ENCODE measurements at regions not wholly inside any gene's neighbourhood (a gene's known extent, or its start where the extent isn't known, plus 50 kb on each side); places are given as distances from the start of the nearest gene placed in this dataset.

GRCh38 chr5:124055751-124056150 is 543.8 kb downstream of the CSNK1G3 start:
- POLR2A ChIA-PET (ENCODE audit: partially characterized antibody) = no interaction called here
- Histone ChIP-seq H3K27ac (ENCODE audit: low read depth, low read length) (no peak overlapping the region), H3K27me3 (replicated peaks in 1 of 4; ENCODE audit: control insufficient read depth in 3 of 4, extremely low read depth in 1 of 4, insufficient read depth in 3 of 4, low read length in 3 of 4) (0 out of 7 replicates have a peak, but pooled peaks cover 0 to 2% (median 0%) of the 10 kb centered on the region in 4 experiments), H3K4me3 (ENCODE audit: extremely low read depth in 1 of 4, insufficient read depth in 2 of 4, low read depth in 3 of 4, low read length in 4 of 4) (no peak overlapping the region), H2BK120ac (replicated peaks; ENCODE audit: low read depth, low read length) (no peak overlapping the region), H2BK5ac (ENCODE audit: low read depth, low read length) (no peak overlapping the region), H3K9ac (replicated peaks in 1 of 4; ENCODE audit: extremely low read depth in 1 of 4, low read depth in 3 of 4, low read length in 3 of 4) (no peak overlapping the region), H2BK15ac (ENCODE audit: low read length) (no peak overlapping the region), H2AK5ac (ENCODE audit: low read depth, low read length) (no peak overlapping the region), H3K23me2 (ENCODE audit: low read depth, low read length) (no peaks in the 10 kb centered on the region), H3K79me1 (ENCODE audit: low read depth, low read length) (no peaks in the 10 kb centered on the region), H3K56ac (replicated peaks; ENCODE audit: insufficient read length, low read depth, low read length) (no peak overlapping the region), H2BK20ac (ENCODE audit: low read length) (no peak overlapping the region), H3K4me1 (replicated peaks in 1 of 4; ENCODE audit: control insufficient read depth in 3 of 4, insufficient read depth in 4 of 4, low read length in 3 of 4) (no peaks in the 10 kb centered on the region), H3K23ac (ENCODE audit: insufficient read length) (no peak overlapping the region), H3K4ac (replicated peaks; ENCODE audit: insufficient read length, low read depth, low read length) (no peak overlapping the region), H4K8ac (ENCODE audit: extremely low read depth, insufficient read depth, low read length) (no peak overlapping the region), H2AFZ (ENCODE audit: low read length) (no peak overlapping the region), H4K20me1 (replicated peaks in 1 of 2; ENCODE audit: control insufficient read depth in 1 of 2, insufficient read depth in 2 of 2, low read length in 2 of 2) (no peaks in the 10 kb centered on the region), H4K91ac (replicated peaks; ENCODE audit: insufficient read length, low read length) (no peak overlapping the region), H3K79me2 (ENCODE audit: control insufficient read depth in 1 of 2, insufficient read depth in 2 of 2, low read length in 2 of 2) (no peaks in the 10 kb centered on the region), H3K4me2 (ENCODE audit: insufficient read depth in 1 of 2, low read depth in 2 of 2, low read length in 2 of 2) (no peak overlapping the region), H4K5ac (ENCODE audit: insufficient read length, low read depth, low read length) (no peak overlapping the region), H3K9me3 (ENCODE audit: insufficient read depth in 2 of 2, low read depth in 1 of 2, low read length in 1 of 2) (no peaks in the 10 kb centered on the region), H3K14ac (ENCODE audit: insufficient read length) (no peak overlapping the region), H3K18ac (ENCODE audit: extremely low read depth, low read length) (no peak overlapping the region), H3K36me3 (ENCODE audit: control insufficient read depth in 2 of 4, insufficient read depth in 4 of 4, low read length in 3 of 4) (no peaks in the 10 kb centered on the region), H2BK12ac (ENCODE audit: low read depth, low read length) (no peak overlapping the region)
- TF ChIP-seq SIX5 (IDR thresholded peaks at IDR 0.05; ENCODE audit: low read depth, low read length) = no peak
- no peak for TF ChIP-seq CTCF (IDR thresholded peaks at IDR 0.05; ENCODE audit: control extremely low read depth in 1 of 3, insufficient read depth in 1 of 3, low read depth in 1 of 3, low read length in 3 of 3)
- TF ChIP-seq POLR2AphosphoS5 (IDR thresholded peaks at IDR 0.05; ENCODE audit: low read depth, low read length) = no peak
- no peak for TF ChIP-seq EGR1 (IDR thresholded peaks at IDR 0.05; ENCODE audit: borderline replicate concordance, low read depth, low read length)
- no peak for TF ChIP-seq MAFK (IDR thresholded peaks at IDR 0.05; ENCODE audit: low read depth, low read length)
- no peak for TF ChIP-seq CTBP2 (IDR thresholded peaks at IDR 0.05; ENCODE audit: borderline replicate concordance, insufficient read depth, insufficient read length, low read length)
- no peak for TF ChIP-seq RNF2 (IDR thresholded peaks at IDR 0.05; ENCODE audit: borderline replicate concordance, low read depth, low read length, missing control alignments, poor library complexity, severe bottlenecking)
- FAIRE-seq = no peak
- WGBS, 2 experiments (ENCODE audit: extremely low coverage in 1 of 2, insufficient coverage in 1 of 2, insufficient read length in 1 of 2, insufficient replicate concordance in 2 of 2, low coverage in 1 of 2, low lambda C conversion rate in 2 of 2, missing lambda C conversion rate in 1 of 2) = 79% methylated on average over 1 of the region's 1 CpG; no CpG with 5 or more reads in 1 of the 2 experiments
- CTCF ChIA-PET (ENCODE audit: partially characterized antibody) = no interaction called here
- DNase-seq (ENCODE audit: low read depth in 1 of 2, low spot score in 2 of 2) = no peak

Data from H1 (cell line).